Renal pelvis (tissue), 1 donor: ENCODE measurements at regions not wholly inside any gene's neighbourhood (a gene's known extent, or its start where the extent isn't known, plus 50 kb on each side); places are given as distances from the start of the nearest gene placed in this dataset.
"Not testable (repeated sequence)": the region's sequence is repeated elsewhere in the genome, so short reads cannot be mapped to it uniquely, and the experiment has no call there.

Source experiments
- DNase-seq: peaks from one replicate; pipeline ENCODE4 v3.0.0-alpha.2; 2013

- not testable (repeated sequence) for DNase-seq
These were observed 50.7 kb downstream of the PPIAL4D start for GRCh38 chr1:145191272-145191675.

- DNase-seq = not testable (repeated sequence)
These were observed 52.4 kb downstream of the PPIAL4D start for GRCh38 chr1:145189543-145190030.

GRCh38 chr1:145188869-145189542 is 53.0 kb downstream of the PPIAL4D start:
- DNase-seq = peak; percentile 43

GRCh38 chr1:145182606-145183413 is 59.2 kb downstream of the PPIAL4D start:
- DNase-seq = not testable (repeated sequence)

- not testable (repeated sequence) for DNase-seq
These were observed 65.6 kb downstream of the PPIAL4D start for GRCh38 chr1:145176285-145176925.

DNA sequence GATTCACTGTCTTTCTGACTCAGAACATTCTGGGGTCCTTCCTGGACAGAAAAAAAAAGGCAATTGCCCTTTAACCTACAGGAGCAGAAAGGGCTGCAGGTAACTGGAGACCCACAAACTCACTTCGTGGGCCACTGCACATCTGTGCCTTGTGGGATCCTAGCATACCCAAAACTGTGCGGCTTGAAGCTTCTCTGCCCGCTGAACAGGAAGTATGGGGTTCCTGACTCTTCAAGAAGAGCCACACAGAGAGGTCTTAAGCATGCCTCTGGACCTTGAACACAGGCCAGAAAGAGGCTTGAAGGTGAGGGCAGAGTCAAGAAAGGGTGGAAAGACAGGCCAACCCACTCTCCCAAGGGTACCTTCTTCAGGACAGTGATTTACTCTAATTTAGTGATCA is 67.6 kb downstream of the PPIAL4D start:
- not testable (repeated sequence) for DNase-seq

- not testable (repeated sequence) for DNase-seq
These were observed 72.6 kb downstream of the FAM72D start for GRCh38 chr1:145168220-145168848.

DNA sequence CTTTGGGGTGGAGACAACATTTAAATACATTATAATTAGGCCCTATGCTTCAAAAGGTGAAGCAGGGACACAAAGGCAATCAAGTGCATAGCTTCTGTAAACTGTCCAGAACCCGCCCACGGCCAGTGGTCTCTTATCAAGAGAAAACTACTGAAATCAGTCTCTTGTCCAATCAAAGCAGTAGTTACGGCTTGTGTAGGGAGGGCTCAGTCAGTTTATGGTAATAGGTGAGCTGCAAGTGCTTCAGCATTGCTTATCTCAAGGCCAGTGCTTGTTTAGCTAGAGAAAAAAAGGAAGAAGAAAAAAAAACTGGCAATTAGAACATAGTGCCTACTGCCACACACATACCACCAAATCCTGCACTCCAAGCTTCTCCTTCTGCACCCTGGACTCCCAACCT is 68.6 kb downstream of the FAM72D start:
- DNase-seq = not testable (repeated sequence)
